ENCODE measurements at regions not wholly inside any gene's neighbourhood (a gene's known extent, or its start where the extent isn't known, plus 50 kb on each side); places are given as distances from the start of the nearest gene placed in this dataset.

GRCh38 chr5:33033516-33033915 is 322.4 kb downstream of the NPR3 start:
- CTCF ChIA-PET (ENCODE audit: low intra/inter-chr PET ratio), result no interaction called here
- TF ChIP-seq ZBTB8A (IDR thresholded peaks at IDR 0.05; ENCODE audit: partially characterized antibody) (no peak), ARID4B (CRISPR knock-in tag; IDR thresholded peaks at IDR 0.05) (no peak), NFXL1 (CRISPR knock-in tag; IDR thresholded peaks at IDR 0.05) (no peak), CREM (IDR thresholded peaks at IDR 0.05; ENCODE audit: low read depth) (no peak), HES1 (IDR thresholded peaks at IDR 0.05; ENCODE audit: low read depth) (no peak), ZBED1 (IDR thresholded peaks at IDR 0.05) (no peak), TFAM (CRISPR knock-in tag; conservative IDR thresholded peaks at IDR 0.05) (no peak), NCOA1 (IDR thresholded peaks at IDR 0.05; ENCODE audit: low read depth) (no peak), ZNF785 (CRISPR knock-in tag; IDR thresholded peaks at IDR 0.05) (no peak)
- Histone ChIP-seq H3K9me1 (ENCODE audit: control insufficient read depth, insufficient read depth, low read length) (no peaks in the 10 kb centered on the region), H3K36me3 (ENCODE audit: control insufficient read depth, insufficient read depth, low read length) (no peaks in the 10 kb centered on the region), H2AFZ (ENCODE audit: low read depth, low read length) (no peak overlapping the region), H3K27ac (ENCODE audit: extremely low read depth, low read depth, low read length) (no peak overlapping the region), H3K4me2 (ENCODE audit: insufficient read depth, low read length) (no peak overlapping the region), H3K27me3 (ENCODE audit: control insufficient read depth in 2 of 2, insufficient read depth in 2 of 2, low read length in 2 of 2) (no peaks in the 10 kb centered on the region), H3K79me2 (ENCODE audit: control insufficient read depth, insufficient read depth, low read length) (no peaks in the 10 kb centered on the region), H4K20me1 (replicated peaks; ENCODE audit: control insufficient read depth, insufficient read depth, low read length) (no peaks in the 10 kb centered on the region), H3K4me1 (replicated peaks in 1 of 2; ENCODE audit: control insufficient read depth in 2 of 2, insufficient read depth in 2 of 2, low read length in 2 of 2) (no peaks in the 10 kb centered on the region), H3K9ac (ENCODE audit: insufficient read depth in 1 of 2, low read depth in 2 of 2, low read length in 2 of 2) (no peak overlapping the region), H3K4me3 (no peak overlapping the region), H3K9me3 (replicated peaks; ENCODE audit: control insufficient read depth, insufficient read depth, low read depth, low read length) (no peaks in the 10 kb centered on the region)
- FAIRE-seq (no peak), DNase-seq (ENCODE audit: extremely low read depth in 1 of 4, low spot score in 3 of 4) (no peak), ATAC-seq (no peak)
- WGBS (ENCODE audit: insufficient coverage, low coverage, missing lambda C conversion rate), result 0% methylated on average over 3 of the region's 3 CpGs
- in situ Hi-C loops (cut with MboI), result no loop called here
- POLR2A ChIA-PET, result no interaction called here
- intact Hi-C loops (cut with micrococcal nuclease), result no loop called here
- BruUV-seq (replicated peaks), result no TSS peak
